ENCODE measurements at regions not wholly inside any gene's neighbourhood (a gene's known extent, or its start where the extent isn't known, plus 50 kb on each side); places are given as distances from the start of the nearest gene placed in this dataset.

- no peak for DNase-seq
These were observed 687.7 kb downstream of the TRAM1L1 start for GRCh38 chr4:116397714-116398113.

DNA sequence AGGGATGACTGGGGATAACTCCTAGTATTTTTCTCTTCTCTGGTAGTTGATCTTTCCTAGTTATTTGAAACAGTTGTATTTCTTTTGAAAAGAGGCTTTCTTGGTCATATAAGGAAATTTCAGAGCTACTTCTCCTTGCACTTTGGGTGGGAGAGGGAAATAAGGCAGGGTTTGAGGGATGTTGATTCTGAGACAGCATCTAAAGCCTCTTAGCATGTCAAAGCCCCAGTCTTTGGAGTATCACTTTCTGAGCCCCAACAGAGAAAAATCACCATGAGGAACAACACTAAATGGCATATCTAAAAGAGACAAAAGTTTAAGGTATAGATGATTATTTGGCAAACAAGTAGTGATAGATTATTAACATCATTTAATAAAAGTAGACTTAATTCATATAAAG is 688.1 kb downstream of the TRAM1L1 start:
- DNase-seq = no peak

DNA sequence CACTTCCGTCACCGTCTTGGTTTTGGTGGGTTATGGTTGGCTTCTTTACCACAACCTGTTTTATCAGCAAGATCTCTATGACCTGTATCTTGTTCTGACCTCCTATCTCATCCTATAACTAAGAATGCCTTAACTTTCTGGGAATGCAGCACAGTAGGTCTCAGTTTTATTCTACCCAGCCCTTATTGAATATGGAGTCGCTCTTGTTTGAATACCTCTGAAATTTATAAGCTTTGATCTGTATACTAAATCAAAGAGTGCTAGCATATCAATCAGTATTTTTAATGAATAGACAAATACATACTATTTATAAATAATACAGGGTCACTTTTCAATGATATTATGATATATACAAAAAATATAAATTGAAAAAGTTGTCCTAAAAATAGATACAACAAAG is 690.0 kb downstream of the TRAM1L1 start:
- DNase-seq = no peak

GRCh38 chr4:116391020-116391419 is 694.4 kb downstream of the TRAM1L1 start:
- no peak for DNase-seq

DNA sequence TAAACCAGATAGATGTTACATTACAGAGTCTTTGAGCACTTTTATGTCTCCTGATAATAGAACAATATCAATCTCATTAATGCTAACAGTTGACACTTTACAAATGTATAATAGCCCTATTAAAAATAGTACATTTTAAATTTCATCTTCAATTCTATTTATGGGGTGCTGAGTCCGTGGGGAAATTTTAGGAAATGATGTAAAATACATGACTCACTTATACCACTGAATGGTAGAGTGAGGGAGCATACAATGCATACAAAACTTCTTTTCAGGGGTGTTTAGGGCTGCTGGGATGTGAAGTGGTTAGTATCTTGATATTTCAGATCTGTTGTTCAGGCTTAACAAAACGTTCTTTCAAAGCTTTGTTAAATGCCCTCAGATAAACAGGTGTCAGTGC is 696.2 kb downstream of the TRAM1L1 start:
- DNase-seq = no peak

GRCh38 chr4:116387937-116388474 is 697.4 kb downstream of the TRAM1L1 start:
- no peak for DNase-seq

DNA sequence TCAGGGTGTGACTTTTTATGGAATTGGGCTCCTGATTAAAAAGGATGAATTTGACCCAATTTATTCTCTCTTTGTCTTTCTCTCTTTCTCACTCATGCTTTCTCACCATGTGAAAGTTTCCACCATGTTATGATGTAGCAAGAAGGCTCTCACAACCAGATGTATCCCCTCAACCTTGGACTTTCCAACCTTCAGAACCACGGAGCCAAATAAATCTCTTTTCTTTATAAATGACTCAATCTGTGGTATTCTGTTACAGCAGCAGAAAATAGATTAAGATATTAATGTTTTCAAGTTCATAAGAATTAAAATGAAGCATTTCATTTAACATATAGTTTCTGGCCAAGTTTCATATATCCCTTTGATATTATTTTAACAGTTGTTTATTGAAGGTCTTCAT is 698.5 kb downstream of the TRAM1L1 start:
- no peak for DNase-seq

DNA sequence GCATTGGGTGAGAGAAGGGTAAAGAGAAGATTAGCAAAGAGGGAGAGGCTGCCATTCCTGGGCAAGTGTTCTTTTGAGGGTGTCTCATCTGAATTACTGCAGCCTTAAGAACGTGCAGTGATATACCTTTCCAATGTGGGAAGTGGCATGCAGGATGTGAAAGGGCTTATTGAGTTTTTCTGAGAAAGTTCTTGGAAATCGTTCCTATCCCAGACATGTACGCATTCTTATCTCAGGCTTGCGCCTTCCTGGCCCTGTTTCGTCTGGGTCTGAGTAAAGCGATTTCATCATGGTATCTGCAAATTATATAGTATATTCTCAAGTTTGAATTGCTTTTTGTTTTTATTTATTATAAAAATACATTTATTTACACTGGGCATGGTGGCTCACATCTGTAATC is 699.8 kb downstream of the TRAM1L1 start:
- no peak for DNase-seq

- no peak for DNase-seq
These were observed 710.6 kb downstream of the TRAM1L1 start for GRCh38 chr4:116374815-116375214.

DNA sequence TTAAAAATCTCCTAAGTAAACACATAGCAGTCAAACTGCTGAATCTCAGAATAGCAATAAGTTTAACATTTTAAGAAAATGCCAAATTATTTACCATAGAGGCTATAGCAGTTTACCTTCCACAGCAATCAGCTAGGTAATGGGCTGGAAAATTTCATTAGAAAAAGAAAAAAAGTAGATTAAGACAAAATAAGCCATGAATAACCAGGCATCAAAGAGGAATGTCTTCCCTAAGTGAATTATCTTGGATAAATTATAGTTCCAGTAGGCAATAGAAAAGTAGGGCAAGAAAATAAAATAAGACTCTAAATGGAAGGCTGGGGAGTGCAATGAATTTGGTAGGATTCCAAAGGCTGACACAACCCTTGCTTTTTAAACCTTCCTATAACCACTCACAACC is 722.8 kb downstream of the TRAM1L1 start:
- DNase-seq = no peak

DNA sequence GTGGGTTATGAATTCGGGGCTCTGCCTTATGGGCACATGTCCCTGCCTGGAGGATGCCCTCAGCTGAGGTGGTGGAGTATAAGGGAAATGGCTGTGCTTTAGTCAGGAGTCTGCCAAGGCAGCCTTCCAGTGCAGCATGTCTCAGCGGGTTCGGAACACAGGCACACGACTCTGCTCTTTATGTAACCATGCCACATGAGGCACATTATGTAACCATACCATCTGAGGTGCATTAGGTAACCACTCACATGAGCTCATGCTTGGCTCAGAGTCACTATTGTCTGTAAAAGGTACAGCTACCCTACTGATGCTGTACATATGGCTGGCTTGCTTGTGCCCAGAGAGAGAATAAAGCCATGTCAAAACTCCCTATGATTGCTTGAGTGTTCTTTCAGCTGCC is 723.6 kb downstream of the TRAM1L1 start:
- DNase-seq = no peak

- peak in 1 of 2 donors; percentile 43 for DNase-seq
These were observed 726.6 kb downstream of the TRAM1L1 start for GRCh38 chr4:116358633-116359222.

DNA sequence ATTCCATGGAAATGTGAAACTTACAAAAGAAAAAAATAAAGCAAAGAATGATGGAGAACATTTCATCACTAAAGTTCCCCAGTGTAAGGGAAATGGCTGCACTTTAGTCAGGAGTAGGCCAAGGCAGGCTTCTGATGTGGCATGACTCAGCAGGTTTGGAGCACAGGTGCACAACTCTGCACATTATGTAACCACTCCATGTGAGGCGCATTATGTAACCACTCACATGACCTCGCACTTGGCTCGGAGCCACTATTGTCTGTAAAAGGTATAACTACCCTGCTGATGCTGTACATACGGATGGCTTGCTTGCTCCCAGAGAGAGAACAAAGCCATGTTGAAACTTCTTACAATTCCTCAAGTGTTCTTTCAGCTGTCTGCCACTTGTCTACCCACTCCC is 727.6 kb downstream of the TRAM1L1 start:
- DNase-seq = no peak

GRCh38 chr4:116346750-116347149 is 738.6 kb downstream of the TRAM1L1 start:
- no peak for DNase-seq

- DNase-seq = no peak
These were observed 741.6 kb downstream of the TRAM1L1 start for GRCh38 chr4:116343809-116344208.

DNA sequence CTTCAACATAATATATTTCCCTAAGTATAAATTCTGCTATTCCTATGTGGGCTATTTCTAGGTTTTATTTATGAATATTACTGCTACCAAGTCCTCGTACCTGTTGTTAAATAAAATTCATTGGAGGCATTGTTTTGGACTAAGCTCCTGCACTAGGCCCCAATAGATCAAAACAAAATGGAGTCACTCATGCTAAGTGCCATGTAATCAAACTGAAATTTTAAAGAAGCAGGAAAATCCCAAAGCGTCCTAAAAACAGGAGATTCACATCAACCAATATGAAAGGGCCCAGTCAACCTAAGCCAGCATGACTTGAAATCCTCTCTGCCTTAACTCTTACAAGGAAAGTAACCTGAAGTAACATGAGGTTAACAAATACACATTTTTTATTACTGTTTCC is 743.2 kb downstream of the TRAM1L1 start:
- no peak for DNase-seq

DNA sequence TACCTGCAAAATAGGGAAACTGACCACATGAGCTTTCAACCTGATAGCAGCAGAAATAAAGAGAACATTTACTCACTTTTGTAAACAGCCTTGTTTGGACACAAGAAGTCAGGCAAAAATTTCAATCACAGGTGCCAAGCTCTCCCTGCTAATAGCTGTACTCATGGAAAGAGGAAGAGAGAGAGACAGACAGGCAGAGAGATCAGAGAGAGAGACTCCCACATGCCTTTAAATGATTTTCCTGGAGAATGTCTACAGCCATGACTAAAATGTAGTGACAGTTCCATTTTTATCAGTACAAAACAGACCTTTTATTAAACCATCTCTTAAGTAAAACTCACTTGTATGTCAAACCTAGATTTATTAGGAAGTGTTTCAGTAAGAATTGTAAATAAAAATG is 752.9 kb downstream of the TRAM1L1 start:
- no peak for DNase-seq

DNA sequence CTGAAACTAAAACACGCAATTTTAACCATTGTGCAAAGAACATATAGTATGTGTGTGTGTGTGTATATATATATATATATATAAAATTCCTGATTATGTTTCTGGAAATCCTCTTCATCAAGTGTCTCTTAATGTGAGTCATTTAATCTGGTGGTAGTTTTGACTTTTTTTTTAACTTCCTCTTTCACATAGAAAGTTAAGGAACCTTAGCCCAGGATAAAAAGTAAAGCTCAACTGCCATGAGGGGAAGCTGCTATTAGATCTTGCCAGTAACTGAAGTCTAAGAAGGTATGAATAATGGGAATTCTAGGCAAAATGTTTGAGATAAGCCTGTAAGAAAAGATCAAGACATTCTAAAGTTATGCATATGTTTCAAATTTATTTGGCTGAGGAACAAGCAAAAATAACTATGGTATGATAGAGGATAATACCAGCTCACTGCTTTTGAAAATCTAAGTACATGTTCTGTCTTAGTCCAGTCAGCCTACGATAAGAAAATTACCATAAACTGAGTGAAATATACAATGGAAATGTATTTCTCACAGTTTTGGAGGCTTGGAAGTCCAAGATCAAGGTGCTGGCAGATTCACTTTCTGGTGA is 757.0 kb downstream of the TRAM1L1 start:
- no peak for DNase-seq

DNA sequence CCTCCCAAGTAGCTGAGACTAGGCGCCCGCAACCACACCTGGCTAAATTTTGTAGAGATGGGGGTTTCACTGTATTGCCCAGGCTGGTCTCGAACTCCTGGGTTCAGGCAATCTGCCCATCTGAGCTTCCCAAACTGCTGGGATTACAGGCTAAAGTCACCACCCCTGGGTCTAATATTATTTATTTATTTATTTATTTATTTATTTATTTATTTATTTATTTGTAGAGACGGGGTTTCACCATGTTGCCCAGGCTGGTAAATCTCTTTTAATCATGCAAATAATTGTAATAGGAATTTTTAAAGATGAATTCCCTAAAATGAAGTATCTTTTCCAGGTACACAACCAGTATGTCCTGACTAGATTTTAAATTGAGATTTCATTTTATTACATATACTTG is 761.8 kb downstream of the TRAM1L1 start:
- no peak for DNase-seq

- no peak for DNase-seq
These were observed 763.9 kb downstream of the TRAM1L1 start for GRCh38 chr4:116321471-116321870.

DNA sequence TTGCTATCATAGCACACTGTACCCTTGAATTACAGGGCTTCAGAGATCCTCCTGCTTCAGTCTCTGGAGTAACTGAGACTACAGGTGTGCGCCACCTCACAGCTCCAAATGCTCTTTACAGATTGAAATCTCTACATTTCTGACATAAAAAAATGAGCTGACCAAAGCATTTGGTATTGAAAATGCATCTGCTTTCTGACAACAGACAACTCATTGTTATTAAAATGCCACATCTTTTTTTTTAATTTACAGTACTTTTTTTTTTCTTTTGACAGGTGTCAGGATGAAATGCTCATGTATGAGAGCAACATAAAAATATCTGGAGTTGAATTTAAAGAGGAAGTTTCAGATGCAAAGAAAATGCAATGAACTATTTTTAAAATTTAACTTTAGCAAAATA is 764.5 kb downstream of the TRAM1L1 start:
- DNase-seq = no peak

- DNase-seq = no peak
These were observed 781.6 kb downstream of the TRAM1L1 start for GRCh38 chr4:116303736-116304188.

DNA sequence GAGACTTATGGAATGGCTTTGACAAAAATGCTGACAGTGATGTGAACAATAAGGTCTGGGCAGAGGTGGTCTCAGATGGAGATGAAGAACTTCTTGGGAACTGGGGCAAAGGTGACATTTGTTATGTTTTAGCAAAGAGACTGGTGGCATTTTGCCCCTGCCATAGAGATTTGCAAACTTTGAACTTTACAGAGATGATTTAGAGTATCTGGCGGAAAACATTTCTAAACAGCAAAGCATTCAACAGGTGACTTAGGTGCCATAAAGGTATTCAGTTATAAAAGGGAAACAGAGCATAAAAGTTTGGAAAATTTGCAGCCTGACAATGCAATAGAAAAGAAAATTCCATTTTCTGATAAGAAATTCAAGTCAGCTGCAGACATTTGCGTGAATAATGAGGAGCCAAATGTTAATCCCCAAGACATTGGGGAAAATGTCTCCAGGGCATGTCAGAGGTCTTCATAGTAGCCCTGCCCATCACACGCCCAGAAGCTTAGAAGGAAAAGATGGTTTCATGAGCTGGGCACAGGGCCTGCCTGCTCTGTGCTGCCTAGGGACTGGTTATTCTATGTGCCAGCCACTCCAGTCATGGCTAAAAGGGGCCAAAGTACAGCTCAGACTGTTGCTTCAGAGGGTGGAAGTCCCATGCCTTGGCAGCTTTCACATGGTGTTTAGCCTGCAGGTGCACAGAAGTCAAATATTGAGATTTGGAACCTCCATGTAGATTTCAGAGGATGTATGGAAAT is 782.2 kb downstream of the TRAM1L1 start:
- no peak for DNase-seq

DNA sequence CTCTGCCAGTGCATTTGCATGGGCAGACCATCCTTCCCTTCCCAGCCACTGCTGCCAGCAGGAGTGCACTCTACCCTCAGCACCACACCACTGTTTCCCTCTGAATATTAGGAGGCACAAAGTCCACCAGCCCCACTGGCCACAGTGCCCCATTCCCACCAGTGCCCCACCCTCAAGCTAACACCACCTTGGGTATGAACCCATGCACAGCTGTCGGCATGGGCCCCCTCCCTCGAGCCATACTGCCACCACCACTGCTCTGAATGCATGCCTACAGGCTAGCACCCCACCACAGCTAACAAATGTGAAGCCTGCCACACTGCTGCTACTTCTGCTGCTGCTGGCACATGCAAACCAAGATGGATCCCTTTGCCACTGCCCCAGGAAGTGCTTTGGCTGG is 810.4 kb downstream of the TRAM1L1 start:
- DNase-seq = no peak

All from activated CD4-positive, alpha-beta T cell treated with anti-CD3 and anti-CD28 coated beads for 4 hours (primary cell).